NB4 (cell line): ENCODE measurements at regions not wholly inside any gene's neighbourhood (a gene's known extent, or its start where the extent isn't known, plus 50 kb on each side); places are given as distances from the start of the nearest gene placed in this dataset.

Experiments used
- POLR2A ChIP-seq: IDR thresholded peaks from 2 replicates; pipeline ENCODE4 v1.6.1; 2011; ENCODE audit warnings: mild to moderate bottlenecking; ENCODE audit not compliant: insufficient read length; ENCODE audit errors: extremely low read depth
- TF ChIP-seq, protein P1 (sequence below): IDR thresholded peaks from one replicate; pipeline ENCODE4 v1.5.1; 2012; ENCODE audit warnings: low read depth, low read length

DNA sequence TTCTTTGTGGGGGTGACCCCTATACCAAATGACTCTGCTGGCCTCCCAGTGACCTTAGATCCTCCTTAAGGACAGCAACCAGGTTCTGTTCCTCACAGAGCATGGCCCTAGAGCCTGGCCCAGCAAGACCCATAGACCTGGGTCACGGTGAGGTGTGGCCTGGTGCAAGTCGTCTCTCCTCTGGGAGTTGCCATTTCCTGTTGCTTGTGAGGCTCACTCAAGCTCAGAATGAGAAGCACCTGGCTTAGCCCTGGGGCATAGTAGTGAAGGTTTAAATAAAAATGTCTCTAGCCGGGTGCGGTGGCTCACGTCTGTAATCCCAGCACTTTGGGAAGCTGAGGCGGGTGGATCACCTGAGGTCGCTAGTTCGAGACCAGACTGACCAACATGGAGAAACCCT is 131.3 kb downstream of the SMAD6 start:
- no peak for TF ChIP-seq POLR2A
- TF ChIP-seq, protein P1, sequence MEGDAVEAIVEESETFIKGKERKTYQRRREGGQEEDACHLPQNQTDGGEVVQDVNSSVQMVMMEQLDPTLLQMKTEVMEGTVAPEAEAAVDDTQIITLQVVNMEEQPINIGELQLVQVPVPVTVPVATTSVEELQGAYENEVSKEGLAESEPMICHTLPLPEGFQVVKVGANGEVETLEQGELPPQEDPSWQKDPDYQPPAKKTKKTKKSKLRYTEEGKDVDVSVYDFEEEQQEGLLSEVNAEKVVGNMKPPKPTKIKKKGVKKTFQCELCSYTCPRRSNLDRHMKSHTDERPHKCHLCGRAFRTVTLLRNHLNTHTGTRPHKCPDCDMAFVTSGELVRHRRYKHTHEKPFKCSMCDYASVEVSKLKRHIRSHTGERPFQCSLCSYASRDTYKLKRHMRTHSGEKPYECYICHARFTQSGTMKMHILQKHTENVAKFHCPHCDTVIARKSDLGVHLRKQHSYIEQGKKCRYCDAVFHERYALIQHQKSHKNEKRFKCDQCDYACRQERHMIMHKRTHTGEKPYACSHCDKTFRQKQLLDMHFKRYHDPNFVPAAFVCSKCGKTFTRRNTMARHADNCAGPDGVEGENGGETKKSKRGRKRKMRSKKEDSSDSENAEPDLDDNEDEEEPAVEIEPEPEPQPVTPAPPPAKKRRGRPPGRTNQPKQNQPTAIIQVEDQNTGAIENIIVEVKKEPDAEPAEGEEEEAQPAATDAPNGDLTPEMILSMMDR, result no peak
